GM19468 (cell line): ENCODE measurements at regions not wholly inside any gene's neighbourhood (a gene's known extent, or its start where the extent isn't known, plus 50 kb on each side); places are given as distances from the start of the nearest gene placed in this dataset.

Source experiments
- ATAC-seq: cut with Tn5 transposase; IDR thresholded peaks from one replicate; pipeline ENCODE4 v1.9.1; 2021; ENCODE audit warnings: mild to moderate bottlenecking, moderate library complexity, moderate number of reproducible peaks; ENCODE audit not compliant: unreplicated experiment; ENCODE audit errors: extremely low read depth

DNA sequence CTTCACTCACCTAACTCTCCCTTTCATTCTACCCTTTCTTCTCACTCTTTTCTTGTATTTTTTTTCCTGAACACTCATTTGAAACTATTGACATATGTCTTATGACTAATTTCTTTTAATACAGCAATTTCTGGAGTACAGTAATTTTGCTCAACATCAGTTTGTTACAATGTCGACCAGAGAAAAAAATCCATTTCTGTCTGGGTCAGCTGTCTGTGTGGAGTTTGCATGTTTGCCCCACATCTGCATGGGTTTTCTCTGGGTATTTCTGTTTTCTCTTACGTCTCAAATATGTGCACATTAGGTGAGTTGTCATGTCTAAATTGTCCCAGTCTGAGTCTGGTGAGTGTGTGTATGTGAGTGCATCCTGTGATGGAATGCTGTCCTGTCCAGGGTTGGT lies 294.8 kb downstream of the HS3ST1 start:
- no peak for ATAC-seq

DNA sequence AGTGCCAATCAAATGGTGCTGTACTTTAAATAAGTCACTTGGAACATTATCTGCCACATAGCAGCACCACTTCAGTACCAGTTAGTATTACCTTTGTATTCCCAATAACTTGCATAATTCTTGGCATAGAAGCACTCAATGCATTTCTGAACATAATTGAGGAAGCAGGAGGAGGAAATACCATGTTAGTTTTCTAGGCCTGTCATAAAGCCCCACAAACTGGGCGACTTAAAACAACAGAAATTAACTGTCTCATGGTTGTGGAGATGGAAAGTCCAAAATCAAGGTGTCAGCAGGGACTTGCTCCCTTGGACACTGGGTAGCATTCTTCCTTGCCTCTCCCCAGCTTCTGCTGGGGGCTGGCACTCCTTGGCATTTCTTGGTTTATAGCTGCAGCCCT lies 296.2 kb downstream of the HS3ST1 start:
- ATAC-seq, result no peak

- ATAC-seq, result no peak
Measured at GRCh38 chr4:11131491-11131890, 297.2 kb downstream of the HS3ST1 start.

DNA sequence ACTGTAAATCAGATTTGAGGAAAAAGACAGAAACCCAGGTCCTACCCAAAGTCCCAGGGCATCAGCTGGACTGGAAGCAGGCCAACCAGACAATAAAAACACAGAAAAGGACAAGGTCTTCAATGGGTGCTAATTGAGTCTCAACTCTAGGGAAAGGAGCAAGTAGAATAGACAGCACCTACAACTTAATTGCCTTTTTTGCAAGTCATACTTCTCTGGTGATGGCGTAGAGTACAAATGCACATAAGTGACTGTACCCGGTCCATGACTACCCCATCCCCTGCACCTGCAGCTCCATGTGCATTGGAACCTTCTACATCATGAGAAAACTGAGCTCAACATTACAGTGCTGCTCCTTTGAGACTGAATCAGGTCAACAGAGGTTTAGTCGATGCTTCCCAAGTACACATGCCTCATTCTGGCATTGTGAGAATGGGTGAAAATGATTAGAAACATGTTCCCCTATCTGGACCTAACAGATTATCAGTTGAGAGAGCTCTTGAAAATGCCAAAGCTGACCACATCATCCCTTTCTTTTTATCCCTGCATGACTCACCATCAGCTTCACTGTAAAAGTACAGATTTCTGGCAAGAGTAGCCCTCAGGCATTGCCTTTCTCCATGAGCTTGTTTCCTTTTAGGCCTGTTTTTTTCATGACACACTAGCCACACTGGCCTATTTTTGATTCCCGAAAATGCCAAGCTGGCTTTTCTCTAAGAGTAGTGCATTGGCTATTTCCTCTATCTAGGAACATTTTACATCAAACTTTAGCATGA lies 298.3 kb downstream of the HS3ST1 start:
- ATAC-seq, result no peak

DNA sequence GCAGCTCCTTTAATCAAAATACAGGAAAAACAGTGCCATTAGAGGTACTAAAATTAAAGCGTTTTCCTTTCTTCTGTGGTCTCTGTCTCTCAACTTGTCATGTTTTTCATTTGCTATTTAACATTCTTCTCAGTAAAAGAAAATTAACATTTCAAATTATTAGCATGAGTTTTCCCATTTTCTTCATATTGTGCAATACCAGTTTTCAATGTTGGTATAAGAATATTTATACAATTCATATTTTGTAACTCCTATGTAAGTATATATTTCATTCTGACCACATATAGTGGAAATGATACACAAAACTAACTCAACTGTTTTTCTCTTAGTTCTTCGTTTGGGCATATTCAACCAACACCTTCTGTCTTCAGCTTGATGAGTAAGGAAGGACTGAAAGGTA lies 308.3 kb downstream of the HS3ST1 start:
- no peak for ATAC-seq

DNA sequence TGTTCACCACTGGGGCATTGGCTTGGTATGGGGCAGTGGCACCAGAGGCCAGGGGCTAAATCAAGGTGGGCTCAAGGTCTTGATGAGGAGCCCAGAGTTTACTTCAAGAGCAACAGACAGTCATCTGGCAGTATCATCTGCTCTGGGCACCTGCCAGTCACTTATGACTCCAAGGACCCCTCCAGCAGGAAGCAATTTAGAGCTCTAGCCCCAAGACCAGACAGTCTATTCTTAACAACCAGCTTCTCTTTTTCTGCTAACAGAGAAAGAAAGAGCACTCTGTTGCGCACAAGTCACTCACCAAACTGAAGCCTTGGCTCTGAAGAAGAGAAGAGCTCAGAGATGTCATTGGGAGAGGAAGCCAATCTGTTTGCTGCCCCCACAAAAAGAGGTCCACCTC lies 309.2 kb downstream of the HS3ST1 start:
- ATAC-seq, result no peak

- no peak for ATAC-seq
Measured at GRCh38 chr4:11118513-11118912, 310.2 kb downstream of the HS3ST1 start.

- no peak for ATAC-seq
Measured at GRCh38 chr4:11116940-11117339, 311.8 kb downstream of the HS3ST1 start.

DNA sequence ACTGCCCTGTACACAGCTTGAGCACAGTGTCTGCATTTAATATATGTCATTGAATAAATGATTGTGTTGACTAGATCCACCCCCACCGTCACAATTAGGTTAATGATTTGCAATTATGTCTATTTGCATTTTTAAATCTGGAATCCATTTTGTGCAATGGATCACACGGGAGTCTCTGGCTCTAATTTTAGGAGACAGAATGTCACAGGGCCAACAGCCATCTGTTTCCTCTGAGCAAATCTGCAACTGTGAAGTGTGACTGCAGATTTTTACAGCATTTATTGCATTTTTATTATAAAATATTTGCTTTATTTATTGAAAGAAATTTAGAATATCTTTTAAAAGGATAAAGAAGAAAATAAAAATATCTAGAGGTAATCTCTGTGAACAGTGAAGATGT lies 316.8 kb downstream of the HS3ST1 start:
- ATAC-seq, result no peak

DNA sequence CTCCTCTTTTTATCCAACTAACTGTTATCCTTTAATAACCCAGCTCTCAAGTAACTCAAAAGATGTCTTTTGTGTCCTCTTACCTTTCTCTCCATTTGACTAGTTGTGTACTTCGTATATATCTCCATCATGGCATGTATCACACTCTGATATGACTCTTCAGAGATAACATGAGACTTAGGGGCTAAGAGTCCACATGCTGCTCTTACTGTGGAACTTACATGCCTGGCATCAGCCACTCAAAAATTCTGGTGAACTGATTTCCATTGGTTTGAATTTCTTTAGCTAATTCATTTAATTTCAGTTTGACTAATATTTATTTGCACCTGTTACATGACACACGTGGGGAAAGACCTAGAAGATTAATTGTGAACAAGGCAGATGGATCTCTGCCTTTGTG lies 317.3 kb downstream of the HS3ST1 start:
- ATAC-seq, result no peak

DNA sequence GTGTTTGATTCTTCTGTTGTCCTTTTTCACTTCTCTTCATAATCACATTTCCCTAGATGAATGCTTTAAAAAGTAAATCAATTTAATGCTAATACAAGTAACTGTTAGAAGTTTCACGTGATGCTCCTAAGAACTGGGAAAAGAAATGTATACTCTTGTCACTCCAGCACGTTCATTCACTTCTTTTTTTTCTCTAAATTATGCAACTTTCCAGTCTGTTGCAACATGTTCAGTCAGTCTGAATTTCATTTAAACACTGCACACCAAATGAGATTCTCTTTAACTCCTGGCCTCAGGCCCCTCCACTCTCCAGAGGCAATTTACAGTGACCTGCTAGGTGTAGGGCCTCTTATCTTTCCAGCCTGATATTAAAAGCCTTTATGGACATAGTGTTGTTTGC lies 321.9 kb downstream of the HS3ST1 start:
- ATAC-seq, result no peak

DNA sequence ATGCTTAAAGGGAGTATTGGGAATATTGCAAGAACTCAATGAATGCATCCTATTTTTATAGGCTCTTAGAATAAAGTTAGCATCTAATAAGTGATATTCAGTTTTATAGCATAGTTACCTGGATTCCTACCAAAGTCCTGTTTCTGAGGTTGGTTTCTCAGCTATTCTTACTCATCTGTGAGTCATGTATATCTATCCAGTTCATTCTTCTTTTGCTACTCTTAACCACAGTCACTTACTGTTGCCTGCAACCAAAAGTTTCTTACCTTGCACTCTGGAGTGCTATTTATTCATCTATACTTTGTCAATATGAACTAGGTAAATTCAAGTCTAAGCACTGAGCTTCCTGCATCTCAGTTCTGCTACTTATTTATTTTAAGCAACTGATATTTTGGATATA lies 322.5 kb downstream of the HS3ST1 start:
- no peak for ATAC-seq

- ATAC-seq, result no peak
Measured at GRCh38 chr4:11105715-11106114, 323.0 kb downstream of the HS3ST1 start.

- ATAC-seq, result no peak
Measured at GRCh38 chr4:11098461-11098860, 330.2 kb downstream of the HS3ST1 start.

GRCh38 chr4:11097725-11098124 lies 331.0 kb downstream of the HS3ST1 start:
- no peak for ATAC-seq

DNA sequence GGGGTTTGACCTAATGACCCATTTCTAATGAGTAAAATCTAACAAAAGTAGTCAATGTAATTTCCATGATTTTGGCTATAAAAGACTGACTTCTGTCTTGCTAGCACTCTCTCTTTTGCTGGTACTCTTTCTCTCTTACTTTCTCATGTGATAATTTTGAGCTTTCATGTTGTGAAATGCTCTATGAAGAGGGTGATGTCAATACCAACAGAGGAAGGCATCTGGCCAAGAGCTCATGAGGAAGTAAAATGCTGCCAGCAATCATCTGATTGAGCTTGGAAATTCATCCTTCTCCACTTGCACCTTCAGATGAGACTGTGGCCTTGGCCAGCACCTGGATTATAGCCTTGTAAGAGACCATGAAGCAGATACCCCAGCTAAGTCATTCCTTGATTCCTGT lies 347.7 kb downstream of the HS3ST1 start:
- ATAC-seq, result no peak

GRCh38 chr4:11079171-11079570 lies 349.5 kb downstream of the HS3ST1 start:
- ATAC-seq, result no peak

DNA sequence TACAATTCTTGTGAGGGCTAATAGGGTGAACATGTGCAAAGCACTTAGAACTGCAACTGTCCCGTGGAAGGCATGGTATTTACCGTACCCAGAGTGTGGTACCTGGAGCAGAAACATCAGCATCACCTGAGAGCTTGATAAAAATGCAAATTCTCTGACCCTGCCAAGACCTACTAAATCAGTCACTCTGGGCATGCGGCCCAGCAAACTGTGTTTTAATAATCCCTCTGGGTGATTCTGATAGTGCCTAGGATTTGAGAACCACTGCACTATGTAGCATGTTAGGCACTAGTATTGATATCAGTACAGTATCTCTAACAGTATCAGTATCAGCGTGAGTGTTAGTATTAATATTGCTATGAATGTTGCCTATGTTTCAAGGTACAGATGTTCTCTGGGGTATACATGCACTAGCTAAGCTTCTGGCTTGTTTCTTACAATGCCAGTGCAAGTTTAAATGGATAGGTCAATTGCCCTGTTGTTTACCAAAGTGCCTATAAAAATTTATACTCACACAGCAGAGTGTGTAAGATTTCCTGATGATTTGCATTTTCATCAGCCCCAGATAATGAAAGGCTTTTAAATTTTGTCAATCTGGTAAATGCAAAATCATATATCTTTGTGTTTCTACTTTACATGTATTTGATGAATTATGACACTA lies 354.0 kb downstream of the HS3ST1 start:
- no peak for ATAC-seq

DNA sequence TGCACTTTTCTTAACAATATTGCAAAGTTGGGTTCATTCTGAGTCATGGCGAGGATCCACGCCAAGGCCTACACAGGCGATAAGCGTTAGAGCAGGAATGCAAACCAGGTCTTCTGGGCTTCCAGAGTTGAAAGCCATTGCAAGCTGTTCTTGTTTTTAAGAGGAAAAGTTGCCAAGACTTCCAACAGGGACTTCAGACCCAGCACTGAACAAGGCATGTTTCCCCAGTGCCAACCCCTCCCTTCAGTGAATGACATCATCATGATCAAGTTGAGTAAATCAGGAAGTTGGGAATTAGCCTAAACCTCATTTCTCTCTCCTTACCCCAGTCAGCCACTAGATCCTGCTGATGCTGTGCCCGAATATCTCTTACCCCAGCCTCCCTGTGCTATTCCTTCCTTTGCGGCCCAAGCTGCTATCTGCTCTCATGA lies 355.1 kb downstream of the HS3ST1 start:
- no peak for ATAC-seq

GRCh38 chr4:11072999-11073398 lies 355.7 kb downstream of the HS3ST1 start:
- no peak for ATAC-seq

- ATAC-seq, result no peak
Measured at GRCh38 chr4:11072463-11072862, 356.2 kb downstream of the HS3ST1 start.

DNA sequence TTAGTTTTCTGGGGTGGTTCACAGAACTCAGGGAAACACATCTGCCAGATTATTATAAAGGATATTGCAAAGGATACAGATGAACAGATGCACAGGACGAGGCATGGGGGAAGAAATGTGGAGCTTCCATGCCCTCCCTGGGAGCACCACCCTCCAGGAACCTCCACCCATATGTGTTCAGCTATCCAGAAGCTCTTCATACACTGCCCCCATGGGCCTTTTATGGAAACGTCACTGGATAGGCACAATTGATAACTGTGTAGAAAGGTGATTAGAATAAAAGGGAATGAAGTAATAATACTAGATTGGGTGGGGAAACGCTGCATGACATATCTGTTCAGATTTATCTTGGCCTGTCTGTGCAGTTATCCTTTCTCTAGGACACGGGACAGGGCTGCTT lies 357.9 kb downstream of the HS3ST1 start:
- ATAC-seq, result no peak
